ENCODE measurements at regions not wholly inside any gene's neighbourhood (a gene's known extent, or its start where the extent isn't known, plus 50 kb on each side); places are given as distances from the start of the nearest gene placed in this dataset.
"Not testable (repeated sequence)": the region's sequence is repeated elsewhere in the genome, so short reads cannot be mapped to it uniquely, and the experiment has no call there.

GRCh38 chr11:3437441-3437840, 58.5 kb upstream of the ZNF195 start:
- DNase-seq: not testable (repeated sequence)

- no peak for DNase-seq
These were observed 56.0 kb upstream of the ZNF195 start for GRCh38 chr11:3434976-3435375.

DNA sequence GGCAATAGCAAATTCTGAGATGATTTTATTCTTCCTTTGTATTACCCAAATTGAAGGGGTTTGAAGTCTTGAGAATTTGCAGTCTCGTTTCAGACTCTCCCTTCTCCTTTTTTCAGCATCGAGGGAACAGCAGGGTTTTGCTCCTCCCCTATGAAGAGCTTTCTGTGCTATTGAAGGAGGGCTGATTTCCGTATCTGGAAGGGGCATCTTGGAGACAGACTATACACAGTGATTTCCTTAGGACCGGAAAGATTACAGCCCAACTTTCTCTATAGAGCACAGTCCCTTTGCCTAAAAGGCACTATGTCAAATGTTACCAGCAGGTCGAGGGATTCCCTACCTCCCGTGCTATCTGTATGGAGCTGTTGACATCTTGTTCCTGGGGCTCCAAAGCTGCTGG, 50.2 kb upstream of the ZNF195 start:
- DNase-seq: not testable (repeated sequence)

Data from CD4-positive, alpha-beta T cell treated with Interleukin-10 for 1 hour (primary cell).